ENCODE measurements at regions not wholly inside any gene's neighbourhood (a gene's known extent, or its start where the extent isn't known, plus 50 kb on each side); places are given as distances from the start of the nearest gene placed in this dataset.

- no peak for TF ChIP-seq EZH2 (IDR thresholded peaks at IDR 0.05; ENCODE audit: borderline replicate concordance, low read length)
- no peak for TF ChIP-seq CTCF (conservative IDR thresholded peaks at IDR 0.05 in 1 of 2, IDR thresholded peaks at IDR 0.05 in 1 of 2; ENCODE audit: extremely low read depth in 1 of 2, insufficient read depth in 1 of 2, low read depth in 1 of 2, low read length in 2 of 2)
Observed at GRCh38 chr1:37143800-37144199, 109.5 kb upstream of the GRIK3 start.
